Neural progenitor cell (in vitro differentiated cells): ENCODE measurements at regions not wholly inside any gene's neighbourhood (a gene's known extent, or its start where the extent isn't known, plus 50 kb on each side); places are given as distances from the start of the nearest gene placed in this dataset.

Experiments
- CTCF ChIP-seq: fragments of 200-600 bp; sonication (generic); IDR thresholded peaks from 2 replicates; pipeline ENCODE4 v1.5.1; 2017; ENCODE audit warnings: antibody characterized with exemption, mild to moderate bottlenecking
- EZH2 ChIP-seq: fragments of 200-600 bp; sonication (generic); IDR thresholded peaks from 2 replicates; pipeline ENCODE4 v1.6.1; 2017; ENCODE audit warnings: antibody characterized with exemption, mild to moderate bottlenecking, moderate library complexity

DNA sequence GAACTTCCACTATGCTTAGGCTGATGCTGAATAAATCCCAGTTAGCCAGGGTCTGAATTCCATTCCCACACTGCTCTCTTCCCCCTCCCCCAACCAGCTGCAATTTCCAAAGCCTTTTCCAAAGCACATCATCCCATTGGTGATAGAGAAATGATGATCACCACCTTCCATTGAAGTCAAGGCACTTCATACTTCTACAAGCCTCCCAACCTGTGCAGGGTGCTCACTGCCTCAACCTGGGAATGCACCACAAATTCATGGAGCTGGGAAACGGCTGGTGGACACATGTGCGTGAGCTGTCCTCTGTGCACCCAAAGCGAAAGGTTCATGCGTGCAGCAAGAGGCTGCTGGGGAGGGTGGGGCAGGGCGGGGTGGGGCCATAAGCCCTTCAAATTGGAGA is 302.7 kb upstream of the IRX3 start:
- TF ChIP-seq CTCF, result no peak
- no peak for TF ChIP-seq EZH2
